ENCODE measurements at regions not wholly inside any gene's neighbourhood (a gene's known extent, or its start where the extent isn't known, plus 50 kb on each side); places are given as distances from the start of the nearest gene placed in this dataset.

GRCh38 chr4:131551306-131551705, 1597.8 kb upstream of the PCDH10 start:
- TF ChIP-seq CTCF (IDR thresholded peaks at IDR 0.05) (no peak), POLR2A (IDR thresholded peaks at IDR 0.05) (no peak)

All from testis (tissue), 2 donors.